GM23248 (cell line): ENCODE measurements at regions not wholly inside any gene's neighbourhood (a gene's known extent, or its start where the extent isn't known, plus 50 kb on each side); places are given as distances from the start of the nearest gene placed in this dataset.
"Not testable (repeated sequence)": the region's sequence is repeated elsewhere in the genome, so short reads cannot be mapped to it uniquely, and the experiment has no call there.

ENCODE experiments used
- EZH2 ChIP-seq: fragments of 200-600 bp; sonication (generic); IDR thresholded peaks from 2 replicates; pipeline ENCODE4 v1.6.1; 2018; ENCODE audit warnings: antibody characterized with exemption, mild to moderate bottlenecking; ENCODE audit not compliant: insufficient read depth, poor library complexity, severe bottlenecking
- EZH2phosphoT487 ChIP-seq: fragments of 200-600 bp; sonication (generic); IDR thresholded peaks from 2 replicates; pipeline ENCODE4 v1.6.1; 2018; ENCODE audit warnings: antibody characterized with exemption, moderate library complexity, mild to moderate bottlenecking, low read depth; ENCODE audit not compliant: insufficient read depth

DNA sequence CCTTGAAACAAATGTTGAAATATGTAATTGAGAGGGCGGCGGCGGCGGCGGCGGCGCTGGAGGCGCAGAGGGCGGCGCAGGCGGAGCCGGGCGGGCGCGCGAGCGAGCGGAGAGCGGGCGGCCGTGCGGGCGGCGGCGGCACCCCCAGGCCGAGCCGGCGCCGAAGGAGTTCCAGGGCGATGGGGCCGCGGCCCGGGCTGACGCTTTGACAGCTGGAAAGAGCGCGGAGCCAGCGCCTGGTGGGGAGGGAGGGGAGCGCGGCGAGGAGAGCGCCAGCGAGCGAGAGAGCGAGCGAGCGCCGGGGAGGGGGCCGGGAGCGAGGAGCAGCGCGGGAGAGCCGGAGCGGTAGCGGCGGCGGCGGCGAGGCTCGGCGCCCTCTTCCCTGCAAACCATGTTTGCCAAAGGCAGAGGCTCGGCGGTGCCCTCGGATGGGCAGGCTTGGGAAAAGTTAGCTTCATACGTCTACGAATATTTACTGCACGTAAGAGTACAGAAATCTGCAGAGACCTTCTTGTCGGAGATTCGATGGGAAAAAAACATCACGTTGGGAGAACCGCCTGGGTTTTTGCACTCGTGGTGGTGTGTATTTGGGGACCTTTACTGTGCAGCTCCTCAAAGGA is 116.8 kb upstream of the CDK13 start:
- TF ChIP-seq EZH2, EZH2phosphoT487: not testable (repeated sequence)
